K562 (cell line): ENCODE measurements at regions not wholly inside any gene's neighbourhood (a gene's known extent, or its start where the extent isn't known, plus 50 kb on each side); places are given as distances from the start of the nearest gene placed in this dataset.

Experiments
- ATAC-seq: fragments of 200-7000 bp; cut with Tn5 transposase; 3 replicates; pipeline ENCODE4 v1.9.1; 2020; ENCODE audit warnings: moderate library complexity
- BruUV-seq: library from RNA; stranded (reverse); fragments of 400-500 nt; replicated peaks from 2 replicates; lab custom pipeline; 2021; lab: Mats Ljungman, UMichigan
- CTCF ChIA-PET: fragments of 300-600 bp; formaldehyde crosslinking; extraction: SDS; loops from one replicate; lab custom pipeline; 2021; ENCODE audit warnings: low intra/inter-chr PET ratio; lab: Yijun Ruan, JAX
- POLR2A ChIA-PET: fragments of 300-600, 350-650 bp; sonication (Branson Sonifier 250); formaldehyde crosslinking; extraction: SDS; loops from one replicate; lab custom pipeline; 2021; ENCODE audit warnings: antibody characterized with exemption, inconsistent platforms; lab: Yijun Ruan, JAX
- DNase-seq, 4 experiments: peaks; one replicate each; pipeline versions ENCODE4 v3.0.0 to v3.0.0-alpha.2; 2011 to 2018; ENCODE audit warnings: low spot score in 3 of 4, mixed read lengths in 3 of 4; ENCODE audit errors: extremely low read depth in 1 of 4
- FAIRE-seq: peaks from 2 replicates; lab custom pipeline; 2011; peaks lifted over from hg19 to GRCh38; lab: Jason Lieb, UNC
- H2AFZ ChIP-seq: 2 replicates; pipeline ENCODE4 v1.6.0; 2011; ENCODE audit warnings: low read depth, low read length, control low read depth, inconsistent platforms
- H3K27ac ChIP-seq: fragments of 200-600 bp; 3 replicates; pipeline ENCODE4 v1.8.0; 2011; ENCODE audit warnings: low read depth, mild to moderate bottlenecking, control low read depth, inconsistent platforms, low read length, moderate library complexity, mixed read lengths; ENCODE audit errors: extremely low read depth
- H3K27me3 ChIP-seq, 2 experiments: fragments of 300-600 bp in 1 of 2; 2 replicates in 1 of 2; 3 replicates in 1 of 2; pipeline versions ENCODE4 v1.6.0 to v1.8.0; 2011; ENCODE audit warnings: inconsistent platforms in 2 of 2, low read length in 2 of 2, mild to moderate bottlenecking in 1 of 2, mixed read lengths in 1 of 2, moderate library complexity in 1 of 2; ENCODE audit not compliant: control insufficient read depth in 2 of 2, insufficient read depth in 2 of 2
- H3K36me3 ChIP-seq: fragments of 300-600 bp; 3 replicates; pipeline ENCODE4 v1.8.0; 2011; ENCODE audit warnings: mild to moderate bottlenecking, low read length, inconsistent platforms; ENCODE audit not compliant: control insufficient read depth, insufficient read depth
- H3K4me1 ChIP-seq, 2 experiments: fragments of 200-600 bp in 1 of 2; replicated peaks in 1 of 2; 2 replicates in 1 of 2; 3 replicates in 1 of 2; pipeline versions ENCODE4 v1.5.1 to v1.8.0; 2011; ENCODE audit warnings: inconsistent platforms in 2 of 2, low read length in 2 of 2, mild to moderate bottlenecking in 1 of 2, mixed read lengths in 1 of 2, moderate library complexity in 1 of 2; ENCODE audit not compliant: control insufficient read depth in 2 of 2, insufficient read depth in 2 of 2
- H3K4me2 ChIP-seq: 2 replicates; pipeline ENCODE4 v1.6.1; 2011; ENCODE audit warnings: low read length, control low read depth, inconsistent platforms, mixed read lengths; ENCODE audit not compliant: insufficient read depth
- H3K4me3 ChIP-seq: fragments of 200-600 bp; sonication (generic), shearing (Covaris generic); 2 replicates; pipeline ENCODE4 v1.5.1; 2016; ENCODE audit warnings: control low read depth, inconsistent platforms
- H3K79me2 ChIP-seq: fragments of 200-600 bp; 3 replicates; pipeline ENCODE4 v1.8.0; 2011; ENCODE audit warnings: low read length, inconsistent platforms; ENCODE audit not compliant: control insufficient read depth, insufficient read depth
- H3K9ac ChIP-seq, 2 experiments: 2 replicates each; pipeline versions ENCODE4 v1.6.0 to v1.6.1; 2011; ENCODE audit warnings: low read depth in 2 of 2, low read length in 2 of 2, control low read depth in 1 of 2, inconsistent platforms in 1 of 2, mild to moderate bottlenecking in 1 of 2, mixed read lengths in 1 of 2; ENCODE audit not compliant: insufficient read depth in 1 of 2
- H3K9me1 ChIP-seq: one replicate; pipeline ENCODE4 v1.6.0; 2011; ENCODE audit warnings: inconsistent platforms, mild to moderate bottlenecking, low read length, moderate library complexity; ENCODE audit not compliant: control insufficient read depth, insufficient read depth
- H3K9me3 ChIP-seq: replicated peaks from 2 replicates; pipeline ENCODE4 v1.5.1; 2011; ENCODE audit warnings: low read depth, low read length, inconsistent platforms; ENCODE audit not compliant: control insufficient read depth, insufficient read depth
- H4K20me1 ChIP-seq: replicated peaks from 2 replicates; pipeline ENCODE4 v1.6.1; 2011; ENCODE audit warnings: low read length, inconsistent platforms, mixed read lengths; ENCODE audit not compliant: control insufficient read depth, insufficient read depth
- ADNP ChIP-seq: fragments of 200-800 bp; sonication (Bioruptor generic); IDR thresholded peaks from 2 replicates; pipeline ENCODE4 v1.6.1; 2016; ENCODE audit warnings: missing genetic modification characterization, missing compliant biosample characterization
- DMBX1 ChIP-seq: fragments of 250-450 bp; sonication (Bioruptor Pico); IDR thresholded peaks from 2 replicates; pipeline ENCODE4 v1.8.0; 2022; ENCODE audit warnings: inconsistent platforms, mild to moderate bottlenecking, moderate library complexity, borderline replicate concordance
- HMBOX1 ChIP-seq: sonication (generic); IDR thresholded peaks from 2 replicates; pipeline ENCODE4 v1.6.1; 2016
- HNRNPK ChIP-seq: fragments of 200-400 bp; formaldehyde crosslinking; IDR thresholded peaks from one replicate; pipeline ENCODE4 v1.6.1; 2018; ENCODE audit warnings: mild to moderate bottlenecking, low read depth, low read length; ENCODE audit not compliant: poor library complexity, severe bottlenecking
- KLF1 ChIP-seq: fragments of 450-650 bp; IDR thresholded peaks from 2 replicates; pipeline ENCODE4 v1.6.1; 2016; ENCODE audit warnings: missing genetic modification characterization, missing compliant biosample characterization
- NFIC ChIP-seq: fragments of 450-650 bp; IDR thresholded peaks from 2 replicates; pipeline ENCODE4 v1.6.1; 2017; ENCODE audit warnings: mild to moderate bottlenecking, inconsistent platforms
- OTX1 ChIP-seq: fragments of 450-650 bp; formaldehyde crosslinking; IDR thresholded peaks from 2 replicates; pipeline ENCODE4 v1.4.0; 2022; ENCODE audit warnings: mild to moderate bottlenecking
- PKNOX1 ChIP-seq: fragments of 450-650 bp; IDR thresholded peaks from 2 replicates; pipeline ENCODE4 v1.6.1; 2016
- PRPF4 ChIP-seq: fragments of 200-400 bp; formaldehyde crosslinking; IDR thresholded peaks from one replicate; pipeline ENCODE4 v1.6.1; 2017; ENCODE audit warnings: low read length, low read depth, mild to moderate bottlenecking; ENCODE audit not compliant: insufficient read depth, poor library complexity, severe bottlenecking
- SLC30A9 ChIP-seq: fragments of 250-450 bp; sonication (Bioruptor Pico); IDR thresholded peaks from 2 replicates; pipeline ENCODE4 v1.8.0; 2022; ENCODE audit warnings: mild to moderate bottlenecking, moderate library complexity
- XRCC4 ChIP-seq: IDR thresholded peaks from one replicate; pipeline ENCODE4 v1.6.1; 2011; ENCODE audit not compliant: insufficient read depth, insufficient read length; ENCODE audit errors: extremely low read depth
- ZBTB11 ChIP-seq, 3 experiments: fragments of 200-800 bp in 1 of 3; fragments of 250-450 bp in 1 of 3; fragments of 450-650 bp in 1 of 3; sonication (Bioruptor Pico) in 1 of 3; sonication (Bioruptor generic) in 1 of 3; formaldehyde crosslinking in 1 of 3; IDR thresholded peaks; 2 replicates each; pipeline versions ENCODE4 v1.6.1 to v1.8.0; 2016 to 2022; ENCODE audit warnings: mild to moderate bottlenecking in 2 of 3, missing genetic modification characterization in 2 of 3, missing compliant biosample characterization in 1 of 3, moderate library complexity in 1 of 3
- ZBTB34 ChIP-seq: fragments of 250-450 bp; sonication (Bioruptor Pico); IDR thresholded peaks from 2 replicates; pipeline ENCODE4 v1.8.0; 2021; ENCODE audit warnings: mild to moderate bottlenecking, moderate library complexity
- WGBS: fragments of 100-300 bp; shearing (Covaris generic); methylation state at CpG from one replicate; pipeline ENCODE4 v1.1.6; 2016; ENCODE audit warnings: low coverage, mixed read lengths; ENCODE audit not compliant: insufficient coverage; ENCODE audit errors: missing lambda C conversion rate; 5-methylcytosine and 5-hydroxymethylcytosine counted together
- in situ Hi-C: fragments of 300-500 bp; cut with MboI; formaldehyde crosslinking; loops from 4 replicates; pipeline ENCODE4 v1.15.0; 2018; ENCODE audit warnings: inconsistent platforms, mixed read lengths
- intact Hi-C: fragments of 100-400 bp; cut with micrococcal nuclease; formaldehyde crosslinking; loops from 2 replicates; pipeline ENCODE4 v1.14.2; 2022

DNA sequence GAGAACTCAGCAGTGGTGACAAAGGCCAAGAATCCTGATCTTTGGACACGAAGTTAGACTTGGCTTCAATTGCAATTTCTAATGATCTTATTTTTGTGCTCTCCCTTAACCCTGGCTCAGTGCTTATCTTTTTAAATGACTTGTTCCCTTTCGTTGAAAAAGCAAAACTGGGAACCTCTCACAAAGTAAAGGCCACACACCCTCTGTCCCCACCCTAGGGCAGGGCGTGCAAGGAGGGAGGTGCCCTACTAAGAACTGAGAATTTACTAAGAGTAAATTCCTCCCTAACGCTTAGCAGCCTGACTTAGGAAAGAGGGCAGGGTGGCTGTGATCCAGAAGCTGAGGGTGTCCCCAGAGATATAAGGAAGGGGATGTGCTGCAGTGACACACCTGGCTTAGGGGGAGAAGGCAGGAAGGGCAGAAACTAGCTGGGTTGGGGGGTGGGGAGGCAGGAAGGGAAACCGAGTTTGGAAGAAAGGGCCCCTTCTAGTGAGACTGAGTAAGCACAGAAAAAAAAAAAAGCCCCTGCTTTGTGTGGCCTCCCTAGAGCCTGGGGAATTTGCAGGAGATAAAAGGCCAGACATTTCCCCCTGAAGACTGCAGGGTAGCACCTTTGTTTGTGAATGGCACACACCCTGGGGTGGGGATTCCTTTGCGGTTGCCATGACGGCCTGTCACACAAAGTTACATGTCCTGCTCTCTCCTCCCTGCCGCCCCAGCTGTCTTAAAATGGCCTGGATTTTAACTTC, 435.1 kb downstream of the EFNB2 start:
- Histone ChIP-seq H3K36me3 (no peaks in the 10 kb centered on the region), H3K27ac (no peak overlapping the region), H3K27me3 (no peaks in the 10 kb centered on the region), H3K4me2 (no peak overlapping the region), H3K9me1 (no peaks in the 10 kb centered on the region), H3K9ac (no peak overlapping the region), H3K79me2 (no peaks in the 10 kb centered on the region), H3K4me1 (no peaks in the 10 kb centered on the region), H3K9me3 (no peaks in the 10 kb centered on the region), H3K4me3 (no peak overlapping the region), H2AFZ (no peak overlapping the region), H4K20me1 (no peaks in the 10 kb centered on the region)
- intact Hi-C loops: no loop called here
- in situ Hi-C loops: no loop called here
- POLR2A ChIA-PET: no interaction called here
- DNase-seq: no peak
- no TSS peak for BruUV-seq
- CTCF ChIA-PET: no interaction called here
- ATAC-seq: no peak
- 0% methylated on average over 5 of the region's 8 CpGs for WGBS
- no peak for FAIRE-seq
- no peak for TF ChIP-seq KLF1
- no peak for TF ChIP-seq NFIC
- TF ChIP-seq DMBX1 (CRISPR knock-in tag): no peak
- TF ChIP-seq SLC30A9 (CRISPR knock-in tag): no peak
- TF ChIP-seq PKNOX1: no peak
- TF ChIP-seq HMBOX1: no peak
- TF ChIP-seq PRPF4: no peak
- no peak for TF ChIP-seq ADNP
- no peak for TF ChIP-seq HNRNPK
- TF ChIP-seq ZBTB11 (CRISPR knock-in tag; IDR thresholded peaks at IDR 0.05): no peak
- no peak for TF ChIP-seq XRCC4
- TF ChIP-seq OTX1 (CRISPR knock-in tag): no peak
- TF ChIP-seq ZBTB34 (CRISPR knock-in tag): no peak
